ENCODE measurements at regions not wholly inside any gene's neighbourhood (a gene's known extent, or its start where the extent isn't known, plus 50 kb on each side); places are given as distances from the start of the nearest gene placed in this dataset.

DNA sequence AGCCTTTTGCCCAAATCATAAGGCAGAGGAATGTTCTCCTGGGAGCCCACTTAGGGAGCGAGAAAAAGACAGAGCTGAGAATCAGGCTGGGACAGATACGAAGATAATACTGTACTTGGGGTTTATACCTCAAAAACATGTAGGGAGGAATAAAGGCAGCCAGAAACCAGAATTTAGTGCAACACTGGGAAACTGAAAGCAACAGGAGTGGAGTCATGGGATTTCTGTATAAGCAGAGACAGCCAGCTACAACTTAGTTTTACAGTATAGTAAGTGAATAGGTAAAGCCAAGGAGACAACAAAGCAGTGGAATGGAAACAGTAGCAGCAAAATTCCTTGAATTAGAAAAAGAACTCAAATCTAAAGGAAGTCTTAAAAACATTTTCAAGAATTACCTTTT lies 413.2 kb downstream of the FAT4 start:
- no peak overlapping the region for H3K27ac Mint-ChIP-seq
- H3K4me3 Mint-ChIP-seq, result no peak overlapping the region
- intact Hi-C loops (cut with micrococcal nuclease), result no loop called here
- H3K36me3 Mint-ChIP-seq (ENCODE audit: low read depth), result no peaks in the 10 kb centered on the region
- H3K9me3 Mint-ChIP-seq, result peaks cover 1% of the 10 kb centered on the region
- H3K27me3 Mint-ChIP-seq (ENCODE audit: low read depth), result no peaks in the 10 kb centered on the region
- DNase-seq, result no peak
- H3K4me1 Mint-ChIP-seq (ENCODE audit: low read depth), result no peaks in the 10 kb centered on the region
- CTCF ChIA-PET, result no interaction called here

DNA sequence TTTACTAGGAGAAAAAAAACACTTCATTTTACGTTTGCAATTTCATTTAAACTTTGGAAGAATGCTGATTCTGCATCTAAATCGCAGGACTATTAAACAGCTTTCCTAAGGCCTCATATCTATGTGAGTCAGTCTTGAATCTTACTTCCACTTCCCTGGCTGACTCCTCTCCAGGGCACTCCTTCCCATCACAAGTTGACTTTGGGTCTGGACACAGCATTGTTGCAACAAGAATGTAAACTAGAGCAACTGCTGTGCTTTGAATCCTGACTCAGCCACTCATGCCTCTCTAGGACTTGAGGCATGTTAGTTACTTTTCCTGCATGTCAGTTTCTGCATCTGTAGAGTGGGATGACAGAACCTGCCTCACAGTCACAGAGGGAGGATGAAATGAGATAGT lies 413.8 kb downstream of the FAT4 start:
- intact Hi-C loops (cut with micrococcal nuclease), result no loop called here
- no peak overlapping the region for H3K4me3 Mint-ChIP-seq
- H3K4me1 Mint-ChIP-seq (ENCODE audit: low read depth), result no peaks in the 10 kb centered on the region
- DNase-seq, result no peak
- H3K27ac Mint-ChIP-seq, result no peak overlapping the region
- CTCF ChIA-PET, result no interaction called here
- no peaks in the 10 kb centered on the region for H3K36me3 Mint-ChIP-seq (ENCODE audit: low read depth)
- H3K9me3 Mint-ChIP-seq, result no peaks in the 10 kb centered on the region
- H3K27me3 Mint-ChIP-seq (ENCODE audit: low read depth), result no peaks in the 10 kb centered on the region

DNA sequence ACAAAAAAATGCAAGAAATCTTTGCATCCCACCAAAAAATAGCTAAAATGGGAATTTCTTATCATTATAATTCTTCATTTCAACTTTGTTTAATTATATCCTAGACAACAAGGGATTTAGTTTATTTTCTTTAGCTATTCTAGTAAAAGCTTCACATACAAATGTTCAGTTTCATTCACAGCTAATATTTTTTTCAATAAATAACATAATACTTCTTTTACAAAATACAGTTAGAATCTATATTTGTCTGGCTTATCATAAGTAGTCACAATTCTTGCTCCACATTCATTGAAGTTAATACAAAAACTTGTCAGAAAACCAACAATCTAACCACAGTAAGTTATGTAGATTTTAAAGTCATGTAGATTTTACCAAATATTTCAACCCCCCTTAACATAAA lies 414.4 kb downstream of the FAT4 start:
- Mint-ChIP-seq H3K4me1 (ENCODE audit: low read depth) (no peaks in the 10 kb centered on the region), H3K36me3 (ENCODE audit: low read depth) (no peaks in the 10 kb centered on the region), H3K27ac (no peak overlapping the region), H3K9me3 (no peaks in the 10 kb centered on the region), H3K4me3 (no peak overlapping the region), H3K27me3 (ENCODE audit: low read depth) (no peaks in the 10 kb centered on the region)
- CTCF ChIA-PET, result no interaction called here
- intact Hi-C loops (cut with micrococcal nuclease), result no loop called here
- DNase-seq, result no peak

DNA sequence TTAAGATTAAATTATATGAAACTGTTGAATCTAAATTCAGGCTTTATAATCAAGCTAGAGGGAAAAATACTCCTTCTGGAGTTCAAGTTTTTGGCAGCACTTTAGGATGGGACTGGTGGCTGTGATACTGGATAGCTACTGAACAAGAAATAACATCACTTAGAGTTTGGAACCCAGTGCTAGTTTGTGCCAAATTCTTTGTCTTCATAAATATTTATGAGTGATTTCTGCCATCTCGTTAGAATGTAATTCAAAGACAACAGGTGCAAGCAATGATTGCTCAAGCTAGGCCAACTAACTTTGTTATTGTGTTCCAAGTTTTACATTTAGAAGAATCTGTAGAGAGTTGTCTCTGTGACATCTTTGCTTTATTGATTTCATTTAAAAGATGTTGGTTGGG lies 417.9 kb downstream of the FAT4 start:
- H3K4me1 Mint-ChIP-seq (ENCODE audit: low read depth), result no peaks in the 10 kb centered on the region
- no peaks in the 10 kb centered on the region for H3K9me3 Mint-ChIP-seq
- H3K27me3 Mint-ChIP-seq (ENCODE audit: low read depth), result no peaks in the 10 kb centered on the region
- H3K27ac Mint-ChIP-seq, result no peak overlapping the region
- CTCF ChIA-PET, result no interaction called here
- DNase-seq, result no peak
- no peak overlapping the region for H3K4me3 Mint-ChIP-seq
- intact Hi-C loops (cut with micrococcal nuclease), result no loop called here
- H3K36me3 Mint-ChIP-seq (ENCODE audit: low read depth), result no peaks in the 10 kb centered on the region

DNA sequence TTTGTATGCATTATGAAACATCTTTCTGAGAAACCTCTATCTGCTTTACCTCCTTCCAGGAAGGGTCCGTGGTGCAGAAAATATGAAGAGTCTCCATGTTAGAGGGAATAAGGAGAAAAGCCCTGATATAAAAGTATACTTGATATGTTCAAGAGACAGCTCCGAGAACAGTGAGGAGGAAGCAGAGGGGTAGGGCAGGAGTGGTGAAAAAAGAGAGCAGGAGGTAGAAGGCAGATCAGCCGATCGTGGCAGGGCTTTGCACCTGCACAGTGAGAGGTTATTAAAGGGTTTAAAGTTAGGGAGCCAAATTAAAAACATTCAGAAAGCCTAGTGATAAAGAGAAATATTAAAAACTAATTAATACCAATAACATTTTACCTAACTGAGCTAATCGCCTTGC lies 419.7 kb downstream of the FAT4 start:
- H3K27me3 Mint-ChIP-seq (ENCODE audit: low read depth), result no peaks in the 10 kb centered on the region
- no peaks in the 10 kb centered on the region for H3K4me1 Mint-ChIP-seq (ENCODE audit: low read depth)
- H3K36me3 Mint-ChIP-seq (ENCODE audit: low read depth), result no peaks in the 10 kb centered on the region
- CTCF ChIA-PET, result no interaction called here
- no peak for DNase-seq
- no peaks in the 10 kb centered on the region for H3K9me3 Mint-ChIP-seq
- H3K27ac Mint-ChIP-seq, result no peak overlapping the region
- intact Hi-C loops (cut with micrococcal nuclease), result no loop called here
- H3K4me3 Mint-ChIP-seq, result no peak overlapping the region

DNA sequence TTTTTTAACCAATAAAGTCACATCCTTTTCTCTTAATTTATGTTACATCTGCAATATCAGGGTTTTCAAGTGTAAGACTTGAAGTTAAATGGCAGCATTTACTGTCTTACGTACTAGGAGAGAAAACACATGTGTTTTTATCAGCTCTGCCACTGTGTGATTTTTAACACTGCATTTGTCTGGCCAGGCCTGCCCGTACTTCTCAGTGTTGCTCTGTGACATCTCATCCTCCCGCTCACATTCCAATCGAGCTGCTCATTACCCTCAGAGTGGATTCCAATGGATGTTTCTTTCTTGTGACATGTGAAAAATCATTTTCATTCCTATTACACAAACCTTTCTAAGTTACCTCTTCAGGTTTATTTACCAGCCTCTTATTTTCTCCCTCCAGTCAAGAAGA lies 420.3 kb downstream of the FAT4 start:
- Mint-ChIP-seq H3K4me3 (no peak overlapping the region), H3K9me3 (no peaks in the 10 kb centered on the region), H3K4me1 (ENCODE audit: low read depth) (no peaks in the 10 kb centered on the region), H3K36me3 (ENCODE audit: low read depth) (no peaks in the 10 kb centered on the region), H3K27me3 (ENCODE audit: low read depth) (no peaks in the 10 kb centered on the region), H3K27ac (no peak overlapping the region)
- intact Hi-C loops (cut with micrococcal nuclease), result no loop called here
- DNase-seq, result no peak
- CTCF ChIA-PET, result no interaction called here

DNA sequence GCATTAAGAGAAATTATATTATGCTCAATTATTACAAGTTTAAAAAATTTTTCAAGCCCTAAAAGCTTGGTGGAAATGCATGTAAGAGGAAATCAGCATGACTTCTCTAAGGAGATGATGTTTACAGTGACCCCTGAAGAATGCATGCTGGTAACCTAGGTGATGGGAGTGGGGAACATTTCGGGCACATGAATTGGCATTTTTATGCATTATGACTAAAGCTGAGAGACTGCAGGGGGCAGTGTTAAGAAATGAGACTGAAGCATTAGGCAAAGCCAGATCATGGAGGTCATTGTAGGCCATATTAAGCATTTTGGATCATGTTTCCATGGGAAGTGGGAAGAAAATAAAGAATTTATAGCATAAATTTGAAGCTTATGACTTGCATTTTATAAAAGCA lies 421.3 kb downstream of the FAT4 start:
- no peaks in the 10 kb centered on the region for H3K36me3 Mint-ChIP-seq (ENCODE audit: low read depth)
- H3K27me3 Mint-ChIP-seq (ENCODE audit: low read depth), result no peaks in the 10 kb centered on the region
- intact Hi-C loops (cut with micrococcal nuclease), result no loop called here
- H3K27ac Mint-ChIP-seq, result no peak overlapping the region
- CTCF ChIA-PET, result no interaction called here
- no peak overlapping the region for H3K4me3 Mint-ChIP-seq
- DNase-seq, result no peak
- no peaks in the 10 kb centered on the region for H3K4me1 Mint-ChIP-seq (ENCODE audit: low read depth)
- no peaks in the 10 kb centered on the region for H3K9me3 Mint-ChIP-seq

DNA sequence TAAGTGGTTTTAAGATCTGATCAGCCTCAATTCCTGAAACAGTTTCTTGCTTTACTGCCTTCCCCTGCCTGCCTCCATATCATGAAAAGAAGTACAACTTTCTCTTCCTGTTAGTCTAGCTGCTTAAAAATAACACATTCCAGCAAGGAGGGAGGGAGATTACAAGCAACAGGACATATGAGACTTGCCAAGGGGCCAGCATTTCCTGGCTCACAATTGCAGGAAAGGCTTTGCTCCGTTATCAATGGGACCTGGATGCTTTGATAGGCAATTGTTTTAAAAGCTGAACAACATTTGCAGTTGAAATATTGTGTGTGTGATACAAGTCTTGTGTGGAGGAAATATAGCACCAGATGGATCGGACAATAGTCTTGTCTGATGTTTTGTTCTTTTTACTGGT lies 425.0 kb downstream of the FAT4 start:
- Mint-ChIP-seq H3K4me1 (ENCODE audit: low read depth) (no peaks in the 10 kb centered on the region), H3K4me3 (no peak overlapping the region), H3K27me3 (ENCODE audit: low read depth) (no peaks in the 10 kb centered on the region), H3K9me3 (peaks cover 5% of the 10 kb centered on the region), H3K36me3 (ENCODE audit: low read depth) (no peaks in the 10 kb centered on the region), H3K27ac (no peak overlapping the region)
- intact Hi-C loops (cut with micrococcal nuclease), result loop anchor here (5.0 kb wide), 1 partner anchor 427 kb away; the partner anchor contains the start of gene FAT4
- DNase-seq, result no peak
- CTCF ChIA-PET, result no interaction called here

DNA sequence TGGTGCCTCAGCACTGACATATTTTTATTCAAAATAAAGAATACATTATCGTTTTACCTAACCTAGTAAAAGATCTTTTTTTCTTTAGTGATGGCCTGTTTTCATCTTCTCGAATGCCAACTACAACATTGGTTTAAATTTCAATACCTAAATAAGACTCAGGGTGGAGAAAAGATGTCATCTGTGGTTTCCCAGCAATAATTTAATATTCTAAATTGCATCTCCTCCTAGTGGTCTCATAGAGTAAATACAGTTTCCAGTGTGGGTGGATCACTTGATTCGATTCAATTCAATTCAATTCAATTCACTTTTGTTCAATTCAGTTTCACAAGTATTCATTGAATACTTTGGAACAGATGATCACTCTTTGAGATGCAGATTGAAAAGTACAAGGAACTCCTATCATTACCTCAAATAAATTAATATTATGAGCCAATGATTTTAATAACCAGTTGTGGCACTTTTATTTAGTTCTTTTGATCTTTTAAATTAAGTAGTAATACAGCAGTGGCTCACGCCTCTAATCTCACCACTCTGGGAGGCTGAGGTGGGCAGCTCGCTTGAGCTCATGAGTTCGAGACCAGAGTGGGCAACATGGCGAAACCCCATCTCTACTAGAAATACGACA lies 427.2 kb downstream of the FAT4 start:
- Mint-ChIP-seq H3K4me1 (ENCODE audit: low read depth) (no peaks in the 10 kb centered on the region), H3K9me3 (peaks cover 5% of the 10 kb centered on the region), H3K27ac (no peak overlapping the region), H3K36me3 (ENCODE audit: low read depth) (no peaks in the 10 kb centered on the region), H3K27me3 (ENCODE audit: low read depth) (no peaks in the 10 kb centered on the region), H3K4me3 (no peak overlapping the region)
- CTCF ChIA-PET, result no interaction called here
- intact Hi-C loops (cut with micrococcal nuclease), result loop anchor here (5.0 kb wide), 1 partner anchor 430 kb away; the partner anchor contains the start of gene FAT4
- DNase-seq, result no peak

DNA sequence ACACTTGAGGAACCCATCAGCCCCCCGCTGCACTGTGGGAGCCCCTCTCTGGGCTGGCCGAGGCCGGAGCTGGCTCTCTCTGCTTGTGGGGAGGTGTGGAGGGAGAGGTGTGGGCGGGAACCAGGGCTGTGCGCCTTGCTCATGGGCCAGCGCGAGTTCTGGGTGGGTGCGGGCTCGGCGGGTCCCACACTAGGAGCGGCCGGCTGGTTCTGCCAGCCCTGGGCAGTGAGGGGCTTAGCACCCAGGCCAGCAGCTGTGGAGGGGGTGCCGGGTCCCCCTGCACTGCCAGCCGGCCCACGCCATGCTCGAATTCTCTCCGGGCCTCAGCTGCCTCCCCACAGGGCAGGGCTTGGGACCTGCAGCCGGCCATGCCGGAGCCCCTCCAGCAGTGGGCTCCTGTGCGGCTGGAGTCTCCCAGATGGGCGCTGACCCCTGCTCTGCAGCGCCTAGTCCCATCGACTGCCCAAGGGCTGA lies 430.2 kb downstream of the FAT4 start:
- no peaks in the 10 kb centered on the region for H3K36me3 Mint-ChIP-seq (ENCODE audit: low read depth)
- peaks cover 10% of the 10 kb centered on the region for H3K9me3 Mint-ChIP-seq
- intact Hi-C loops (cut with micrococcal nuclease), result loop anchor here (5.0 kb wide), 1 partner anchor 433 kb away; the partner anchor contains the start of gene FAT4
- no peaks in the 10 kb centered on the region for H3K4me1 Mint-ChIP-seq (ENCODE audit: low read depth)
- CTCF ChIA-PET, result interaction anchor here (0.6 kb wide), 2 partner anchors 268 to 1435 kb away, joined by 3 read pairs; no protein-coding TSS in a partner anchor
- H3K27me3 Mint-ChIP-seq (ENCODE audit: low read depth), result no peaks in the 10 kb centered on the region
- H3K4me3 Mint-ChIP-seq, result no peak overlapping the region
- no peak for DNase-seq
- no peak overlapping the region for H3K27ac Mint-ChIP-seq

DNA sequence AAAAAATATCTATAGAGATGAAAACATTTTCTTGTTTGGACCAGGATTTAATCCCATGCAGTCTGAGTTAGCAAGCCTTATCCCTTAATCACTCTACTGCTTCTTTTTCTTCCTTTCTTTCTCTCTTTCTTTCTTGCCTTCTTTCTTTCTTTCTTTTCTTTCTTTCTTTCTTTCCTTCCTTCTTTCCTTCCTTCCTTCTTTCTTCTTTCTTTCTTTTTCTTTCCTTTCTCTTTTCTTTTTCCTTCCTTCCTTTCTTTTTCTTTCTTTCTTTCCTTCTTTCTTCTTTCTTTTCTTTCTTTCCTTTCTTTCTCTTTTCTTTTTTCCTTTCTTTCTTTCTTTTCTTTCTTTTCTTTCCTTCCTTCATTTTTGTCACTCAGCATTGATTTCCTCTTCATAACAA lies 434.6 kb downstream of the FAT4 start:
- CTCF ChIA-PET, result no interaction called here
- intact Hi-C loops (cut with micrococcal nuclease), result no loop called here
- no peaks in the 10 kb centered on the region for H3K36me3 Mint-ChIP-seq (ENCODE audit: low read depth)

DNA sequence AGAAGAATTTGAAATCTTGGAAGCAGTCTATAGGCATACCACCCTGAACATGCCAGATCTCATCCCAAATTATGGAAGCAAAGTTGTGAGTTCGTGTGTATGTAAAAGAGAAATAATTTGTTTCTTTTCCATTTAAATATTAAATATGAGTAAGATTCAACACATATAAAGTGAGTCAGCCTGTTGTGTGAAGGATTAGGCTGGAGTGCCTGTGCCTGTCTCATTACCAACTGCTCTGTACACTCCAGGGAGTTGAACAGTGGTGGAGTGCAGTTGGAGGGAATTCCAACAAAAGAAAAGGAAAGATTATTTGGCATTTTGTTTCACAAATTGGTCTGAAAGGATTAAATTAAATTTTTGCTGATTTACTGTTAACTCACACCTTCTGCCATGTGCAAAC lies 435.6 kb downstream of the FAT4 start:
- H3K9me3 Mint-ChIP-seq, result peaks cover 8% of the 10 kb centered on the region
- no peaks in the 10 kb centered on the region for H3K4me1 Mint-ChIP-seq (ENCODE audit: low read depth)
- no peaks in the 10 kb centered on the region for H3K36me3 Mint-ChIP-seq (ENCODE audit: low read depth)
- DNase-seq, result no peak
- no peak overlapping the region for H3K27ac Mint-ChIP-seq
- CTCF ChIA-PET, result no interaction called here
- no peaks in the 10 kb centered on the region for H3K27me3 Mint-ChIP-seq (ENCODE audit: low read depth)
- intact Hi-C loops (cut with micrococcal nuclease), result no loop called here
- H3K4me3 Mint-ChIP-seq, result no peak overlapping the region

More for the DNA sequence above, 434.6 kb downstream of the FAT4 start:
- Mint-ChIP-seq H3K4me1 (ENCODE audit: low read depth) (no peaks in the 10 kb centered on the region), H3K27ac (no peak overlapping the region), H3K4me3 (no peak overlapping the region), H3K9me3 (peaks cover 8% of the 10 kb centered on the region), H3K27me3 (ENCODE audit: low read depth) (no peaks in the 10 kb centered on the region)
- DNase-seq, result no peak

DNA sequence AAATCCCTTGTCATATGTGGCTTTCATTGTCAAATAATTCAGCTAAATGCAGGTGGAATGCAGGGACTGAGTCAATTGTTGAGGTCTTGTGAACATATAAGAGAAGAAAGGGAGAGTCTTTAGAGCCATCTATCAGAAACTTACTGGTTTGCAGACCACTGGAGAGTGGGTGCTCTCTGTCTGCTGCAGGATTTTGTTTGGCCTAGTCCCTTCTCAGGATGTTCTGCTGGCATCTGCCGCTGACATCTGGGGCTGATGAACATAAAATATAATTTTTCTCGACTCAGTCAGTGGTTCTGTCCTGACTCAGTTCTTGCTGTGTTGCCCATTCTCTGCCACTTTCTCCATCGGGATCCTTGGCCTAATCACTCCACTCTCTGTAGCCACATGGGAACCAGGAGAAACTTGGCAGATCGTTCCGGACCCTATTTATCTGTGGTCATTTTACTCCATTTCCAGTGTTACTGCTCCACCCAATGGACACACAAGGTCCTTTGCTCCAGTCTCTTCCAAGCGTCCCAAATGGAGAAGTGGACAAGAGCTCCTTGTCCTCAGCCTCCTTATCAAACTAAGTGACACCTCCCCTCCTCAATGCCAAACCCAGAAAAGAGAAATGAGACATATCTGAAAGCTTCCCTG lies 436.2 kb downstream of the FAT4 start:
- CTCF ChIA-PET, result no interaction called here
- intact Hi-C loops (cut with micrococcal nuclease), result no loop called here
- no peak for DNase-seq
- Mint-ChIP-seq H3K36me3 (ENCODE audit: low read depth) (no peaks in the 10 kb centered on the region), H3K4me1 (ENCODE audit: low read depth) (no peaks in the 10 kb centered on the region), H3K27ac (no peak overlapping the region), H3K9me3 (peaks cover 8% of the 10 kb centered on the region), H3K4me3 (no peak overlapping the region), H3K27me3 (ENCODE audit: low read depth) (no peaks in the 10 kb centered on the region)
